ENCODE measurements at regions not wholly inside any gene's neighbourhood (a gene's known extent, or its start where the extent isn't known, plus 50 kb on each side); places are given as distances from the start of the nearest gene placed in this dataset.

DNA sequence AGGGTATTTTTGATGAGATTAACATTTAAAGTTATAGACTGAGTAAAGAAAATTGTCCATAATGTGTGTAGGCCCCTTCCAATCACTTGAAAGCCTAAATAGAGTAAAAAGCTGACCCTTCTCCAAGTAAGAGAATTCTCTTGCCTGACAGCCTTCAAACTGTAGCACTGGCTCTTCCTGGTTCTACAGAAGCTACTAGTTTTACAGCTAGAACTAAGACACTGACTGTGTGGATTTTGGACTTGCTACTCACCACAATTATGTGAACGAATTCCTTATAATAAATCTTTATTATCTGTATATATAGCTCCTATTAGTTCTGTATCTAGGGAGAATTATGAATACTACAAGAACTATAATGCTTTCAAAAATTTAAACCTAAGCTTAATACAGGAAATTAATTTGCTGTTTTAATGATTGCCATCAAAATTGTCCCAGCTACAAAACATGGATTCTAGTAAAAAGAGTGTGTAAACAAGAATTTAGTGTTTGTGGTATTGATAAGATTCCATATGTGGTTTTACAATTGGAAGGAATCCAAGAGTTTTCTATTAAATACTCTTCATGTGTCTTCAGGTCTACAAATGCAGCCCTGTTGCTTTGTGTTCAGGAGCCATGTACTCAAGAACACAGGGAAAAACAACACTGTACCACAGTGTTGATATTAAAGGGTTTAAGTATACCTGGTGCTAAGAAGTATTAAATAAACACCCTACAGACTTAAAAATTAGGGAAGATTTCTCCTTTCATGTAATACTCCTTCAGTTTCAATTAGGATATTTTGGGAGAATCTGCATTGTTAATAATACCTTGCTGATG is 366.5 kb downstream of the CXXC4 start:
- no peak for TF ChIP-seq ARNTL (CRISPR knock-in tag; IDR thresholded peaks at IDR 0.05; ENCODE audit: borderline replicate concordance, low read depth)
- no peak for TF ChIP-seq SNAI2 (CRISPR knock-in tag; IDR thresholded peaks at IDR 0.05)
- no peak for TF ChIP-seq OSR1 (CRISPR knock-in tag; IDR thresholded peaks at IDR 0.05)
- TF ChIP-seq ZNF565 (CRISPR knock-in tag; conservative IDR thresholded peaks at IDR 0.05; ENCODE audit: low read depth) = no peak
- no peak for TF ChIP-seq PPARA (CRISPR knock-in tag; IDR thresholded peaks at IDR 0.05; ENCODE audit: borderline replicate concordance)
- no peak for TF ChIP-seq RARB (CRISPR knock-in tag; IDR thresholded peaks at IDR 0.05)
- TF ChIP-seq TOX (CRISPR knock-in tag; IDR thresholded peaks at IDR 0.05; ENCODE audit: borderline replicate concordance) = no peak
- TF ChIP-seq PATZ1 (CRISPR knock-in tag; IDR thresholded peaks at IDR 0.05; ENCODE audit: borderline replicate concordance) = no peak
- no peak for TF ChIP-seq CSDC2 (CRISPR knock-in tag; IDR thresholded peaks at IDR 0.05)
- no peak for TF ChIP-seq CREB5 (CRISPR knock-in tag; IDR thresholded peaks at IDR 0.05; ENCODE audit: low read depth)
- no peak for TF ChIP-seq ZFP30 (CRISPR knock-in tag; IDR thresholded peaks at IDR 0.05)
- no peak for TF ChIP-seq ZFP3 (CRISPR knock-in tag; IDR thresholded peaks at IDR 0.05)
- no peak for TF ChIP-seq ZC3H10 (CRISPR knock-in tag; IDR thresholded peaks at IDR 0.05)

All from SK-N-SH treated with all-trans-retinoic acid at 6 μM for 48 hours (cell line).